GM19455 (cell line): ENCODE measurements at regions not wholly inside any gene's neighbourhood (a gene's known extent, or its start where the extent isn't known, plus 50 kb on each side); places are given as distances from the start of the nearest gene placed in this dataset.

Experiments used
- ATAC-seq: cut with Tn5 transposase; IDR thresholded peaks from one replicate; pipeline ENCODE4 v1.9.1; 2021; ENCODE audit not compliant: unreplicated experiment

GRCh38 chr20:39474879-39475278, 512.7 kb downstream of the DHX35 start:
- no peak for ATAC-seq

DNA sequence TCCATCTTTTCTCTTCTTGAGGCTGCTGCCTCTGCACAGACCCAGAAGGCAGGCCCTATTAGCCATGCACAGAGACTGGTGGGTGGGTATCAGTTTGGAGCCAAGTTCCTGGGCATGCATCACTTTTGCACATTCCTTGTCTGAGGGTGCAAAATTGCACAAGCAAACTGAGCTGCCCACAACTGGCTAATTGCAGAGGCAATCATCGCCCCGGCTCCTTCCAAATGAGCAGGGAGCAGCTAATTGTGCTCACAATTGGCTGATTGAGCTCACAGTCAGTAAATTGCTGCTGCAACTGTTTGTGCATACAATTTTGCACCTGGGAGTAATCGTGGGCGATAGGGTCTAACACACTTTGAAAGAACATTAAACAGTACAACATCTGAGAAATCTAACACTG, 511.4 kb downstream of the DHX35 start:
- no peak for ATAC-seq

- no peak for ATAC-seq
These were observed 506.6 kb downstream of the DHX35 start for GRCh38 chr20:39468703-39469102.

- ATAC-seq: no peak
These were observed 502.1 kb downstream of the DHX35 start for GRCh38 chr20:39464238-39464637.

GRCh38 chr20:39462416-39462945, 500.3 kb downstream of the DHX35 start:
- no peak for ATAC-seq

DNA sequence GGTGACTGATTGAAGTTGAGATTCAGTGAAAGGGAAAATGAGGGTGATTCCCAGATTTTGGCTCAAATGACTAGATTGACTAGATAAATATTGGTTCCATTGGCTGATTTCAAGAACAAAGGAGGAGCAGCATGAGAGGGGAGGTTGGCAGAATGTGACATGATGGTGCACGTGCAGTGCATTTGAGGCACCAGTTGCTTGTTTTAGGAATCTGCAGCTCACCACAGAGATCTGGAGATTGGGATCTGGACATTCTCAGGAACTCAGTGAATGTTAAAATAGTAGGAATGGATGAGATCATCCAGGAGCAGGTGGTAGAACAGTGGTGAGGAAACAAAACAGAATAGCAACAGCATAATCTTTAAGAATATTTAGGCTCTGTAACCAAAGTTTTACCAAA, 496.3 kb downstream of the DHX35 start:
- no peak for ATAC-seq

GRCh38 chr20:39453890-39454289, 491.7 kb downstream of the DHX35 start:
- no peak for ATAC-seq

- no peak for ATAC-seq
These were observed 490.6 kb downstream of the DHX35 start for GRCh38 chr20:39452583-39453340.

DNA sequence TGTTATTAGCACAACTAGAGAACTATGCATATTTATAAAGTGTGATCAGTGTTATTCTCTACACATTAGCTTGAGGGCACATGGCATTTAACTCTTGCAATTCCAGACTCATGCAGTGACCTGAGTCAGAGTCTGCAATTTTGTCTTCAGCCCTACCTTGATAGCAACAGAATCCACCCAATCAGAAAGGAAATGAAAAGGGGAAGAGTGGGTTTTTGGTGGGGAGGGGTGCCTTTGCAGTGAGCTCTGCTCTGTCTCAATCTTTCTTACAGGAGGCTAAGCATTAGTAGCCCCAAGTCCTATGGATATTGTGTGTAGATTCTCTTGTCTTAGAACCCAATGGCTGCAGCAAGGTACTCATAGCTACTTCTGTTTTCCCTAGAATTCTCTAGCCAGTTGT, 489.2 kb downstream of the DHX35 start:
- no peak for ATAC-seq

DNA sequence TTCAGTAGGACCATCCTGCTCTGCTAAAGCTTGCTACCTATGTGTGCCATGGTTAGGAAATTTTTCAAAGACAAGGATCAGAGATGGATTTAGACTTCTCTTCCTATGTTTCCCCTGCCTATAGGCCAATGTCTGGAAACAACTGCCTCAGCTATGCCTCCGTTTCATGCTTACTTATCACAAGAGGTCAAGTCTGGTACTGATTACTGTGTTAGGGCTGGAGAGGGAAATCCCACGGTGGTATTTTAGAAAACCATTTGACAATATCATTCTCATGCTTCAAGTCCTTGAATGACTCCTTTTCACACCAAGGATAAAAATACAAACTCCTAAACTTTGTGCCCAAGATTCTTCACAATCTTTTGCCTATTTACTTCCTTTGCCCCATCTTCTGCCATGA, 484.3 kb downstream of the DHX35 start:
- no peak for ATAC-seq

GRCh38 chr20:39445095-39445494, 483.0 kb downstream of the DHX35 start:
- ATAC-seq: no peak

GRCh38 chr20:39433466-39433865, 471.3 kb downstream of the DHX35 start:
- ATAC-seq: no peak

DNA sequence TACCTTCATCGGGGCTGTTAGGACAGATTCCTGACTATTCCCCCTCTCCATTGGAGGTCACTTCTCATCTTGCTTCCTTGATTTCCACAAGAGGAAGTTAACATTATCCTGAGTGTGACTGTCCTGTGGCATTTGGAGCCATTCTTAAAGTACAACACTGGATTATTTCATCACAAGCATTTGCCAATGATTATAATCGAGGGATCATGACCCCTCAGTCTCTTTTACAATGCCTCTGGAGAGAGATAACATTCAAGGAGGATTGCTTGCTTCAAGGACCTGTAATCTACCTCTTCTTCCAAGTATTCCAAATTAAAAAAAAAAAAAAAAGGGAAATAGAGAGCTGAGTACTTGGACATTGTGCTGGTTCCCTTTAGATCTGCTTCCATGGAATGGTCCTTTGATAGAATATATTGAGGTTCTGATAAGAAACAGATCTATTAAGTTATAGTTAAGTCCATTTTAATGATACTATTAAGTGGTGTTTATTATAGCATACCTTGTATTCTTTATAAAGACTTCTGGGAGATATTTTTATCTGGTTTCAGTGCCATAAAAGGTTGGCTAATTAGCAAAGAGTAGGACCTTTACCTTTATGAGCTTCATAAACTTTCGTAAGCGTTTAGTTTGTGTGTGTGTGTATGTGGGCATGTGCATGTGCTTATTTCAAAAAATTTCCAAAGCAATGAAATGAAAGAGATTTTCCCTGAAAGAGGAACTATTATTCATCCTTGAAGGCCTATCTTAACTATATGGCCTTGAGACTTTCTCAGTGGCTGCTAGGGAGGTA, 469.1 kb downstream of the DHX35 start:
- ATAC-seq: no peak

GRCh38 chr20:39429726-39430125, 467.6 kb downstream of the DHX35 start:
- no peak for ATAC-seq

DNA sequence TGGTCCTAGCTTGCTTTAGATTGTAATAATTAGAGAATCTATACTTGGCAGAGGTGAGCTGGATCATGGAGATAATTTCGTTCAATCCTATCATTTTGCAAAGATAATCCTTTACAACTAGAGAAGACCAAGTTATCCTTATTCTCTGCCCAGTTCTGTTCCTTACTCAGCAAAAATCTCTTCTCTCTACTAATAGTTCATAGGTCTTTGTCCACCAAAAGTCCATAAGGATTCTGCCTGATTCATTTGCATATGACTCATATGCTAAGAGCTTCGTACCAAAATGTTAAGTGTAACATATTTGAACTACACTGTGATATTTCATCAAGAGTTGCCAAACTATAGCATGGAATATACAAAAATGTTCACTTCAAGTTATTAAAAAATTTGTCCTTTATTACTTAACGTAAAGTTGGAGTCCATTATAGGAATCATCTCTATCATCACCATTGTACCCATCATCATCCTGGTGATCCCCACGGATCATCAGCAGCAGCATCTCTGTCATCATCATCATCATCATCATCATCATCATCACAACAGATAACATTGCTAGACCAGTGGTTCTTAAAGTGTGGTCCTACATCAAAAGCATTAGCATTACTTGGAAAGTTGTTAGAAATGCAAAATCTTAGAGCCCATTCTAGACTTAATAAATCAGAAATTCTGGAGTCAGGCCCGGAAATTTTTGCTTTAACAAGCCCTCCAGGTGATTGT, 463.0 kb downstream of the DHX35 start:
- no peak for ATAC-seq

DNA sequence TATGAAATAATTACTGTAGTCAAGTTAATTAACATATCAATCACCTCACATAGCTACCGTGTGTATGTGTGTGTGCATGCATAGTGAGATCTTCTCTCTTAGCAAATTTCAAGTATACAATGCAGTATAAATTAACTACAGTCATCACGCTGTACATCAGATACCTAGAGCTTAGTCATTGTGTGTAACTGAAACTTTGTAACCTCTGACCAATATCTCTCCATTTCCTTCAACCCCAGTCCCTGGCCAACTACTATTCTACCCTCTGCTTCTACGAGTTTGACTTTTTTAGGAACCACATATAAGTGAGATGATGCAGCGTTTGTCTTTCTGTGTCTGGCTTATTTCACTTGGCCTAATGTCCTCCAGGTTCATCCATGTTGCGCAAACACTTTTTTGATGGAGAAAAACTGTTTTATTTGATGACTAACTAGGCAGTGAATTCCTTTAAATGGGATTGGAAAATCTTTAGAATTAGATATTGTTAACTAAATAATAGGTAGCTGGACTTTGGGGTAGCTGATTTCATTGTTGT, 459.5 kb downstream of the DHX35 start:
- ATAC-seq: no peak

GRCh38 chr20:39412091-39412490, 449.9 kb downstream of the DHX35 start:
- no peak for ATAC-seq

- no peak for ATAC-seq
These were observed 437.3 kb downstream of the DHX35 start for GRCh38 chr20:39399463-39399862.

- ATAC-seq: no peak
These were observed 436.5 kb downstream of the DHX35 start for GRCh38 chr20:39398656-39399055.

GRCh38 chr20:39397646-39398045, 435.5 kb downstream of the DHX35 start:
- ATAC-seq: no peak
